ENCODE measurements at regions not wholly inside any gene's neighbourhood (a gene's known extent, or its start where the extent isn't known, plus 50 kb on each side); places are given as distances from the start of the nearest gene placed in this dataset.

- H3K4me3 Mint-ChIP-seq, result no peak overlapping the region
- no peaks in the 10 kb centered on the region for H3K9me3 ChIP-seq (ENCODE audit: control insufficient read depth, low read length)
- no peak overlapping the region for H3K27ac Mint-ChIP-seq
- no peak overlapping the region for H3K27ac ChIP-seq (ENCODE audit: low read depth, low read length)
- no peaks in the 10 kb centered on the region for H3K27me3 Mint-ChIP-seq (ENCODE audit: insufficient read depth)
- no peaks in the 10 kb centered on the region for H3K36me3 Mint-ChIP-seq (ENCODE audit: low read depth)
- no peak overlapping the region for H3K9ac ChIP-seq (ENCODE audit: extremely low read depth, low read length, poor library complexity, severe bottlenecking)
- H3K27me3 ChIP-seq (ENCODE audit: control insufficient read depth, insufficient read depth, low read length, poor library complexity, severe bottlenecking), result no peaks in the 10 kb centered on the region
- no peak for DNase-seq
- 92% methylated on average over 2 to 3 of the region's 3 CpGs for WGBS, 2 experiments (ENCODE audit: insufficient coverage in 1 of 2, insufficient read length in 1 of 2)
- no peaks in the 10 kb centered on the region for H3K4me1 ChIP-seq (ENCODE audit: control insufficient read depth, insufficient read depth, low read length)
- no peaks in the 10 kb centered on the region for H3K36me3 ChIP-seq (ENCODE audit: control insufficient read depth, insufficient read depth, low read length)
- no peak for TF ChIP-seq CTCF (conservative IDR thresholded peaks at IDR 0.05)
- H3K9me3 Mint-ChIP-seq, result no peaks in the 10 kb centered on the region
- H3K4me1 Mint-ChIP-seq, result no peaks in the 10 kb centered on the region
- H3K4me3 ChIP-seq (ENCODE audit: low read length), result no peak overlapping the region
Measured at GRCh38 chr21:19565587-19565986, 1162.0 kb upstream of the TMPRSS15 start.

- no peaks in the 10 kb centered on the region for H3K4me1 ChIP-seq (ENCODE audit: control insufficient read depth, insufficient read depth, low read length)
- H3K9ac ChIP-seq (ENCODE audit: extremely low read depth, low read length, poor library complexity, severe bottlenecking), result no peak overlapping the region
- no peak overlapping the region for H3K4me3 Mint-ChIP-seq
- no peak overlapping the region for H3K27ac Mint-ChIP-seq
- no peak for DNase-seq
- no peaks in the 10 kb centered on the region for H3K9me3 ChIP-seq (ENCODE audit: control insufficient read depth, low read length)
- H3K36me3 Mint-ChIP-seq (ENCODE audit: low read depth), result no peaks in the 10 kb centered on the region
- no peak overlapping the region for H3K27ac ChIP-seq (ENCODE audit: low read depth, low read length)
- H3K4me3 ChIP-seq (ENCODE audit: low read length), result no peak overlapping the region
- H3K27me3 ChIP-seq (ENCODE audit: control insufficient read depth, insufficient read depth, low read length, poor library complexity, severe bottlenecking), result no peaks in the 10 kb centered on the region
- no peaks in the 10 kb centered on the region for H3K27me3 Mint-ChIP-seq (ENCODE audit: insufficient read depth)
- H3K36me3 ChIP-seq (ENCODE audit: control insufficient read depth, insufficient read depth, low read length), result no peaks in the 10 kb centered on the region
- no peaks in the 10 kb centered on the region for H3K9me3 Mint-ChIP-seq
- no peaks in the 10 kb centered on the region for H3K4me1 Mint-ChIP-seq
- no peak for TF ChIP-seq CTCF (conservative IDR thresholded peaks at IDR 0.05)
Measured at GRCh38 chr21:19566975-19567374, 1163.4 kb upstream of the TMPRSS15 start.

GRCh38 chr21:19577381-19577780 is 1173.8 kb upstream of the TMPRSS15 start:
- Histone ChIP-seq H3K9me3 (ENCODE audit: control insufficient read depth, low read length) (no peaks in the 10 kb centered on the region), H3K27me3 (ENCODE audit: control insufficient read depth, insufficient read depth, low read length, poor library complexity, severe bottlenecking) (no peaks in the 10 kb centered on the region), H3K9ac (ENCODE audit: extremely low read depth, low read length, poor library complexity, severe bottlenecking) (no peak overlapping the region), H3K4me1 (ENCODE audit: control insufficient read depth, insufficient read depth, low read length) (no peaks in the 10 kb centered on the region), H3K4me3 (ENCODE audit: low read length) (no peak overlapping the region), H3K36me3 (ENCODE audit: control insufficient read depth, insufficient read depth, low read length) (no peaks in the 10 kb centered on the region), H3K27ac (ENCODE audit: low read depth, low read length) (no peak overlapping the region)
- Mint-ChIP-seq H3K4me3 (no peak overlapping the region), H3K27ac (no peak overlapping the region), H3K36me3 (ENCODE audit: low read depth) (no peaks in the 10 kb centered on the region), H3K27me3 (ENCODE audit: insufficient read depth) (no peaks in the 10 kb centered on the region), H3K9me3 (no peaks in the 10 kb centered on the region), H3K4me1 (no peaks in the 10 kb centered on the region)
- WGBS, 2 experiments (ENCODE audit: insufficient coverage in 1 of 2, insufficient read length in 1 of 2), result 96% methylated on average over 3 of the region's 3 CpGs; no CpG with 5 or more reads in 1 of the 2 experiments
- TF ChIP-seq CTCF (conservative IDR thresholded peaks at IDR 0.05), result no peak
- no peak for DNase-seq

Data from endodermal cell (in vitro differentiated cells).